ENCODE measurements at regions not wholly inside any gene's neighbourhood (a gene's known extent, or its start where the extent isn't known, plus 50 kb on each side); places are given as distances from the start of the nearest gene placed in this dataset.
"Not testable (repeated sequence)": the region's sequence is repeated elsewhere in the genome, so short reads cannot be mapped to it uniquely, and the experiment has no call there.

GRCh38 chr22:18356326-18356725 is 161.6 kb downstream of the GGTLC3 start:
- peak in 5 of 42 donors; percentile 0 to 21 (median 1) for DNase-seq
- intact Hi-C loops (cut with DNase I): not testable (repeated sequence)
